Memory B cell (primary cell): ENCODE measurements at regions not wholly inside any gene's neighbourhood (a gene's known extent, or its start where the extent isn't known, plus 50 kb on each side); places are given as distances from the start of the nearest gene placed in this dataset.
A peak's percentile ranks its signal among the peaks of the same experiment; 100 is the strongest.
"Not testable (repeated sequence)": the region's sequence is repeated elsewhere in the genome, so short reads cannot be mapped to it uniquely, and the experiment has no call there.

Experiments used
- ATAC-seq: fragments of 150-1000 bp; cut with Tn5 transposase; 2 replicates; pipeline ENCODE4 v1.10.0; 2021; ENCODE audit warnings: low read depth, mild to moderate bottlenecking, moderate library complexity
- DNase-seq, 2 donors: peaks; one replicate each; pipeline ENCODE4 v3.0.0; 2022; ENCODE audit warnings: low spot score in 2 of 2
- H3K27ac Mint-ChIP-seq: one replicate; pipeline ENCODE4 v1.8.0; 2022; ENCODE audit warnings: mild to moderate bottlenecking, moderate library complexity, mixed read lengths
- H3K27me3 Mint-ChIP-seq: one replicate; pipeline ENCODE4 v1.8.0; 2022; ENCODE audit warnings: mixed read lengths
- H3K36me3 Mint-ChIP-seq: one replicate; pipeline ENCODE4 v1.8.0; 2022; ENCODE audit warnings: mild to moderate bottlenecking, mixed read lengths
- H3K4me1 Mint-ChIP-seq: one replicate; pipeline ENCODE4 v1.8.0; 2022; ENCODE audit warnings: mixed read lengths
- H3K4me3 Mint-ChIP-seq: one replicate; pipeline ENCODE4 v1.8.0; 2022; ENCODE audit warnings: mild to moderate bottlenecking, moderate library complexity, mixed read lengths
- H3K9me3 Mint-ChIP-seq: one replicate; pipeline ENCODE4 v1.8.0; 2022; ENCODE audit warnings: mixed read lengths

DNA sequence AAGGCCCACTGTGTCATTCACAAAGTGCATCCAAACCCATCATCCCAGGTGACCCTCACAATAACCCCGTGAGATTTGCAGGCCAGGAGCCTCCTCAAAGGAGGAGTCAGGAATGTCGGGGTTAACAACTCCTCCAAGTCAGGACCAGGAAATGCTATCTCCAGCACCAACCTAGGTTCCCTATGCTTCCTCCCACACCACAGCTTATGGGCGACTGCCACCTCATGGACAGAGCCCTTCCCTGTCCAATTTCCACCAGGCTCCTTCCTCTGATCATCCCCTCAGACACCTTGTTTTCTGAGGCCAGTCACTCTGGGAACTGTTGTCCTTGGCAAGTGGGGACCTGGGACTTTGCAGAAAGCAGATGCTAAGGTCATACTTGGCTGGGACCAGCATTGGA, 77.8 kb downstream of the LIMS3 start:
- H3K36me3 Mint-ChIP-seq, H3K27me3 Mint-ChIP-seq, H3K9me3 Mint-ChIP-seq, ATAC-seq, DNase-seq, H3K4me1 Mint-ChIP-seq, H3K4me3 Mint-ChIP-seq, H3K27ac Mint-ChIP-seq: not testable (repeated sequence)

DNA sequence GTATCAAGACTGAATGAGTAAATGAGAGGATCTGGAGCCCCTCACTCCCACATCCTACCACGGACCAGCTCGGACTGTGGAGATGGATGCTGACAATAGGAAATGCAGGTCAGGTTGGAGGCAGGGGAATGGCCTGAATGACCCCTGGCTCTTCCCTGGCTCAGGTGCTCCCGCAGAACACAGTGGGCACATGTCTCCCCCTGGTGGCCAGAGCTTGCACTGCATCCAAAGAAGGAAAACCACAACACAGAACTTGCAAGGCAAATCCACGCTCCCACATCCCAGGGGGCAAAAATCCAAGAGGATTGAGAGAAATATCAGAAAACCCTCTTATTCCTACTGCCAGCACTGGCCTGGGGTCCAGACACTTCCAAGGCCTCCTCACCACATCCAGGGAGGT, 82.3 kb downstream of the LIMS3 start:
- H3K9me3 Mint-ChIP-seq, H3K27ac Mint-ChIP-seq, H3K27me3 Mint-ChIP-seq, H3K36me3 Mint-ChIP-seq, DNase-seq, H3K4me1 Mint-ChIP-seq, H3K4me3 Mint-ChIP-seq: not testable (repeated sequence)
- peak; percentile 31 for ATAC-seq

DNA sequence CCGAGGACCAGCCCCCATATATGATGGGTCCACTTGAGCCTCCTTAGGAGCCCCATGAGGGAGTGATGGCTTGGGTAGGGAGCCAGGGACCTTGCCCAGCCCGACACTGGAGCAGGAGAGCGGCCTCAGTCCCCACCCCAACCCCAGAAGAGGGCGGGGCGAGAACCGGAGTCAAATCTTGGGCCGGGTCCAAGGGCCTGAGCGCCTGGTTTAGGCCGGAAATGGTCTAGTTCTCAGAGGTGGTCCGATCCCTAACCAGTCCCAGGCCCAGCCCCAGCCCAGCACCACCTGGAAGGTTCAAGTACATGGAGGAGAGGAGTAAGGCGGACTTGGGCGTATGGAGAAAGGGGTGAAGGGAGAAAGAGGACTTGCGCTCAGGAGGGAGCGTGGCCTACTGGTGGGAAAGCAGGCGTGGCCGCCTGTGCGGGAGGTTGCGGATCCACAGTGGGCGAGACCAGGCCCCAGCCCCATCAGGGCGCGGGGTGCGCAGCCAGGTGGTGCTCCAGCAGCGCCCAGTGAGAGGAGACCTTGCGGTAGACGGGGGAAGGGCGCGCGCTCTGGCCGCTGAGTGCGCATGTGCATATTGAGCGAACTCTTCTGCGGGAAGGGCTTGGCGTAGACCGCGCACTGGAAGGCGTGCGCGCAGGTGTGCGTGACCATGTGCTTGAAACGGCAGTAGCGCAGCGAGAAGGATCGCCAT, 88.1 kb downstream of the LIMS3 start:
- H3K27ac Mint-ChIP-seq, H3K27me3 Mint-ChIP-seq, H3K9me3 Mint-ChIP-seq, ATAC-seq, H3K4me1 Mint-ChIP-seq, H3K4me3 Mint-ChIP-seq, DNase-seq, H3K36me3 Mint-ChIP-seq: not testable (repeated sequence)

DNA sequence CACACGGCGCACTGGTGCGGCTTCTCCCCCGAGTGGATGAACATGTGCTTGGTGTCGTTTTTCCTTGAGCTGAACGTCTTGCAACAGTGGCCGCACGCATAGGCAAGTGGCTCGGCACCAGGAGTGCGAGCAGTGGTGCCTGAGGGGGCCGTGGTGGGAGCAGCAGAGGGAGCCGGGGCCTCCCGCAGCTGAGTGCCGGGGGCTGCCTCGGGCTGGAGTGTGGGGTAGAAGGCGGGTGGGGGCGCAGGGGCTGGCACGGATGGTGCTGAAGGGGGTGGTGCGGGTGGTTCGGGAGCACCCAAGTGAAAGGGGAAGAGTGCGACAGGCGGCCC, 88.6 kb downstream of the LIMS3 start:
- not testable (repeated sequence) for H3K9me3 Mint-ChIP-seq, H3K27me3 Mint-ChIP-seq, ATAC-seq, H3K27ac Mint-ChIP-seq, H3K4me1 Mint-ChIP-seq, H3K4me3 Mint-ChIP-seq, H3K36me3 Mint-ChIP-seq, DNase-seq

DNA sequence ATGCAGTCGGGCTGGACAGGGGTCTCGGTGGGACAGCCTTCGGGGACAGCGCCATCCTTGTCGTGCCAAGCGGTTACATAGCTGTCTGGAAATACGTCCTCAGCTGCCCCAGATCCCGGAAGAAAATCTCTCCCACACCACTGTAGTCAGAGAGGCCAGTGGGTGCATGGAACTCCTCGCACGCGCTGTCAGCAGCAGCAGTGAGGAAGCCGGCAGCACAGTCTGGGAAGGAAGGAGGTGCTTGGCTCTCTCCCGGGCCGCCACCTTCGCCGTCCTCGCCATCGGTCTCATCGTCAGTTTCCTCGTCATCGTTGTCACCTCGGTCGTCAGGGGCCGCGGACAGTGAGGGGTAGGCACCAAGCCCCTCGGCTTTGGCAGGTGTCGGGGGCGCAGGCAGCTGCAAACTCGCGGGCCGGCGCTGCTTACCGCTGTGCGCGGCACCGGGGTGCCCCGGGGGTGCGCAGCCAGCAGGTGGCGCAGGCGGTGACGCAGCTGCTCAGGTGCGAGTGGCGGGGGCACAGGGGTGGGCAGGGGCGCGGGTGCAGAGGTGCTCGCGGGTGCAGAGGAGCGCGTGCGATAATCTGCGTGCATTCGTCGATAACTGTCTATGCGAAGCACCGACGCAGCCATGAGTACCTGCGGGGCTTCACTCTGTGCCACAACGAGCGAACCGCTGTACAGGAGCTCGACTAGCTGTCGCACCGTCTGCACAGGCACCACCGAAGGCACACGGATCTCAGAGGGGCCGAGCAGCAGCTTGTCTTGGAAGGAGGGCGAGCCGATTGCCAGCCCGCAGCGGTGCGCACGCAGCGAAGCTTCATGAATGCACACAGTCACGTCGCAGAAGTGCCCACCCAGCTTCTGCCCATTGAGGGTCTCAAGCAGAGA, 89.2 kb downstream of the LIMS3 start:
- not testable (repeated sequence) for H3K27ac Mint-ChIP-seq, DNase-seq, H3K9me3 Mint-ChIP-seq, H3K4me1 Mint-ChIP-seq, H3K27me3 Mint-ChIP-seq, H3K4me3 Mint-ChIP-seq, H3K36me3 Mint-ChIP-seq
- ATAC-seq: peak; percentile 73

DNA sequence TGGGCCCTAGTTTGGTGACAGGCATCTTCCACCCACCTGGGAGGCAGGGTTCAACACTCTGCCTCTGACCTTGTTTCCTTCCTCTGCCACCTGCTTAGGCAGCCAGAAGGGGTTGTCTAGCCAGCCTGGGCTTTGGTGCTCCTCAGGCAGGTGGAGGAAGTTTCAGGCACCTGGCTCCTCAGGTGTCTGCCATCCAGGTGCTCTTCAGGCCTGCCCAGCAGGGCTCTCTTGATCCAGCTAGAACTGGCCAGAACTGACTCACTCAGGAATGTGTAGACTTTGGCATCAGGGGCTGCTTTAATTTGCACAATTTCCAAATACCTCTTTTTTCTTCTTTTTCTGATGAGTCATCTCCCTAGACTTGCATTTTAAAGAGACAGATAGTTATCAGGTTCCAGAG, 100.9 kb downstream of the LIMS3 start:
- not testable (repeated sequence) for H3K27me3 Mint-ChIP-seq, H3K36me3 Mint-ChIP-seq, DNase-seq, H3K27ac Mint-ChIP-seq, H3K9me3 Mint-ChIP-seq, H3K4me1 Mint-ChIP-seq, H3K4me3 Mint-ChIP-seq, ATAC-seq

DNA sequence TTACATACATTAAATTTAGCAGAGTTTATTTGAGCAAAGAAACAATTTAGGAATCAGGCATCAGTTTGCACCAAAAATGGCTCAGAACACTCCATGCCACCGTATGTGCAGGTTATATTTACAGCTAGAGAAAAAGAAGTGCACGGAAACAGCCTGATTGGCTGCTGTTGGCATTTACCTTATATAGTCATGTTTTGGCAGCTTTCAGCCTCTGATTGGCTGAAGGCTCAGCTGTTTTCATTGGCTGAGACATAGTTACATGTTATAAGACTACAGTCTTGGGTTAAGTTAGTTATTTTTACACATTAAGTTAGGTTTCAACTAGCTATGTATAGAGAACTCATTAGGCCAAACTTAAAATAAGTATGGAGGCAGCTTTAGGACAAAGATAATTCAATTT, 104.0 kb downstream of the LIMS3 start:
- H3K4me1 Mint-ChIP-seq, DNase-seq, H3K36me3 Mint-ChIP-seq, ATAC-seq, H3K27ac Mint-ChIP-seq, H3K4me3 Mint-ChIP-seq, H3K9me3 Mint-ChIP-seq, H3K27me3 Mint-ChIP-seq: not testable (repeated sequence)

DNA sequence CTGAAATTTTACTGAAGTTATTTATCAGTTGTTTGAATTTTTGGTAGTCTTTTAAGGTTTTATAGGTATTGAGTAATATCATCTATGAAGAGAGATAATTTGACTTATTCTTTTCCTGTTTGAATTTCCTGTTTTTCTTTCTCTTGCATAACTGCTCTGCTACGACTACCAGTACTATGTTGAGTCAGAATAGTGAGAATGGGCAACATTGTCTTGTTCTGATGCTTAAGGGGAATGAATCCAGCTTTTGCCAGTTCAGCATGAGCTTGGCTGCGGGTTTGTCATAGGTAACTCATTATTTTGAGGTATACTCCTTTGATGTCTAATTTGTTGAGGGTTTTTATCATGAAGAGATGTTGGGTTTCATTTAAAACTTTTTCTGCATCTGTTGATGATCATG, 102.2 kb downstream of the MALL start:
- H3K27ac Mint-ChIP-seq, H3K4me3 Mint-ChIP-seq, DNase-seq, H3K4me1 Mint-ChIP-seq, H3K27me3 Mint-ChIP-seq, ATAC-seq, H3K36me3 Mint-ChIP-seq, H3K9me3 Mint-ChIP-seq: not testable (repeated sequence)

DNA sequence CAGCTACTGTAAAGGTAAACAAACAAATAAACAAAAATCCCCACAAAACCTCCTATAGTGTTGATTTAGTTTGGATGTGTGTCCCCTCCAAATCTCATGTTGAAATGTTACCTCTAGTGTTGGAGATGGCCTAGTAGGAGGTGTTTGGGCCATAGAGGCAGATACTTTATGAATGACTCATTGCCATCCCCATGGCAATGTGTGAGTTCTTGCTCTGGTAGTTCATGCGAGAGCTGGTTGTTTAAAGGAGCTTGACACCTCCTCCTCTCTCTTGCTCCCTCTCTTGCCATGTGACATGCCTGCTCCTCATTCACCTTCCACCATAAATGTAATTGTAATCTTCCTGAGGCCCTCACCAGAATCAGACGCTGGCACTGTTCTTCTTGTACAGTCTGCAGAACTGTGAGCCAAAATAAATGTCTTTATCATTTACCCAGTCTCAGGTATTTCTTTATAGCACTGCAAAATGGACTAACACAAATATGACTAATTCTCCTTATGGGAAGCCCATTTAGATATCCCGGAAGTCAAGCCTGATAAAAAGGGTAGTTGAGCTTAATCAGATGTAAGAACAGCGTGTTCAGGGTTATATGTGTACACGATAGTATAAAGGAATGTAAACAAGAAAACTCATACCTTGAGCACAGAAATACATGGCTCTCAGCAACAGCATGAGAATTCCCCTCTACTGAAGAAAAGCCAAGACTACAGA, 99.1 kb downstream of the MALL start:
- H3K9me3 Mint-ChIP-seq, H3K4me1 Mint-ChIP-seq, ATAC-seq, H3K27ac Mint-ChIP-seq, H3K27me3 Mint-ChIP-seq, H3K4me3 Mint-ChIP-seq, DNase-seq, H3K36me3 Mint-ChIP-seq: not testable (repeated sequence)

DNA sequence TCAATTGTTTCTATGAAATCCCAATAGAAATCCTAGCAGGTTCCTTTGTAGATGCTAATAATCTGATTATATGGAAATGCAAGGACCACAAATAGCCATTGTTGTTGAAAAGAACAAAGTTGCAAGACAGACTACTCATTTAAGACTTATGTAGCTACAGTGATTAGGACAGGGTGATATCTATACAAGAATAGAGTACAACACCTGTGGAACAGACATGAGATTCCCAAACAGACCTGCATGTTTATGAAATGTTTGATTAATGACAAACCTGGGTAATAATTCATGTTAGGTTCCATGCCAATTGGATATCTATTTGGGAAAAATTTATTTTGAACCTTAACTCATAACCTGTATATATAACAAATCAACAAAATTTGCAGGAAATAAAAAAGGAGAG, 95.4 kb downstream of the MALL start:
- not testable (repeated sequence) for DNase-seq, H3K9me3 Mint-ChIP-seq, H3K4me3 Mint-ChIP-seq, H3K4me1 Mint-ChIP-seq, H3K27me3 Mint-ChIP-seq, ATAC-seq, H3K27ac Mint-ChIP-seq, H3K36me3 Mint-ChIP-seq

DNA sequence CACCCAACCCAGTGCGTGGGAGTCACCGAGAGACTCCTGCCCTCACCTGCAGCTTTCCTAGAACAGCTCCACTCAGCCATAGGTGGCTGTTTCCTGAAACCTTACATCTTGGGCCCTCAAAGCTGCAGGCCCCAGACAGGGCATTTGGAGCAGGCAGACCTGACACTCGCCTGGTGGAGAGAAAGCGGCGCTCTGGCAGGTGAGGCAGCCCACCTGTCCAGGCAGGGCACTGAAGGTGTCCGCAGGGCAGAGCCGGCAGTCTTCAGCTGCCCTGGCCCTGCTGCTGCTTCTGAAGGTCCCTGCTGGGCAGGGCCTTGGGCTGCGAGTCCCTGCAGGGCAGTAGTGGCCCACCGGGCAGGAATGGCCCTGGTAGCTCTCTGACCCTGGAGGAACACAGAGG, 93.3 kb downstream of the MALL start:
- not testable (repeated sequence) for H3K36me3 Mint-ChIP-seq, DNase-seq, ATAC-seq, H3K27me3 Mint-ChIP-seq, H3K27ac Mint-ChIP-seq, H3K4me1 Mint-ChIP-seq, H3K9me3 Mint-ChIP-seq, H3K4me3 Mint-ChIP-seq

DNA sequence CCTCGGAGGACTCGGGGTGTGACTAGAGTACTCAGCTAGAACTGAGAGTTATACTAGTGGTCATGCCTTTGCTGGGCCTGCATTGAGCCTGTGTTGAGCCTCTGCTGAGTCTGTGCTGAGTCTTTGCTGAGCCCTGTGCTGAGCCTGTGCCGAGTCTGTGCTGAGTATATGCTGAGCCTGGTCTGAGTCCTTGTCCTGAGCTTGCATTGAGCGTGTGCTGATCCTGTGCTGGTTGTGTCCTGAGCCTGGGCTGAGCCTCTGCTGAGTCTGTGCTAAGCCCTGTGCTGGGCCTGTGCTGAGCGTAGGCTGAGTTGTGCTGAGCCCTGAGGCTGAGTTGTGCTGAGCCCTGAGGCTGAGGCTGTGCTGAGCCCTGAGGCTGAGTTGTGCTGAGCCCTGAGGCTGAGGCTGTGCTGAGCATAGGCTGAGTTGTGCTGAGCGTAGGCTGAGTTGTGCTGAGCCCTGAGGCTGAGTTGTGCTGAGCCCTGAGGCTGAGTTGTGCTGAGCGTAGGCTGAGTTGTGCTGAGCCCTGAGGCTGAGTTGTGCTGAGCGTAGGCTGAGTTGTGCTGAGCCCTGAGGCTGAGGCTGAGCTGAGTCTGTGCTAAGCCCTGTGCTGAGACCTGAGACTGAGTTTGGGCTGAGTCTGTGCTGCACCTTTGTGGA, 89.4 kb downstream of the MALL start:
- not testable (repeated sequence) for H3K4me1 Mint-ChIP-seq, ATAC-seq

DNA sequence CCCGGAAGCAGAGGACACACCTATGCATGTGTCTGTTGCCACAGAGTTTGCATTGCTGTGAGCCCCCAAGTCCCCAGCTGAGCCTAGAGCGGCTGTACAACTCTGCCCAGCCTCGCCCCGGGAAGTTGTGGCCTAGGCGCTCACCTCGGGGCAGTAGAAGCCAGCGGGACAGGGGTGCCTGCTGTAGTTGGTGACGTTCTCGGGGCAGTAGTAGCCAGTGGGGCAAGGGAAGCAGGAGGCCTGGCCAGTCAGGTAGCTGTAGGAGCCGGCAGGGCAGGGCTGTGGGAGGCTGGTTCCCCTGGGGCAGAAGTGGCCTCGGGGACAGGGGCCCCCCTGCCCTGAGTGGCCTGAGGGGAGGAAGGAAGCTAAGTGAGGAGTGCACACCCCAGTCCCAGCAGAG, 87.2 kb downstream of the MALL start:
- not testable (repeated sequence) for ATAC-seq, H3K4me3 Mint-ChIP-seq, DNase-seq, H3K27me3 Mint-ChIP-seq, H3K4me1 Mint-ChIP-seq, H3K27ac Mint-ChIP-seq, H3K36me3 Mint-ChIP-seq, H3K9me3 Mint-ChIP-seq

More for the DNA sequence above, 89.4 kb downstream of the MALL start:
- H3K27me3 Mint-ChIP-seq, H3K9me3 Mint-ChIP-seq, DNase-seq, H3K27ac Mint-ChIP-seq, H3K36me3 Mint-ChIP-seq, H3K4me3 Mint-ChIP-seq: not testable (repeated sequence)

DNA sequence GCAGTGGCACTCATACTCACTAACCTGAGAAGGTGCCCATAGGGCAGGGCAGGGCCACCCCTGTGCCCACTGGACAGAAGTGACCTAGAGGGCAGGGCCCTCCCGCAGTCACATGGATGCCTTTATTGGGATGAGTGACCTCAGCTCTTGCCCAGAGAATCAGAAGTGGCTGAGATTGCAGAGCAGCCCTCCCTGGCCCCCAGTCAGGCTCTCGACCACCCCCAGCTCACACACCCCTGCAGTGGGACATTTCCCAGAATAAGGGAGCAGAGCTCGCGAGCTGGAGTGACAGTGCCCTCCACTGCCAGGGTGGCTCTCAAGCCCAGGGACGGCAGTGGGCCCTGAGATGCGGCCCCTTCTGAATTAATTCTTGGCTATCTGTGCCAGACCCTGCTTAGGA, 84.7 kb downstream of the MALL start:
- H3K27me3 Mint-ChIP-seq, H3K27ac Mint-ChIP-seq, H3K4me3 Mint-ChIP-seq, H3K9me3 Mint-ChIP-seq, H3K4me1 Mint-ChIP-seq, H3K36me3 Mint-ChIP-seq, ATAC-seq, DNase-seq: not testable (repeated sequence)
